HCT116 (cell line): ENCODE measurements at regions not wholly inside any gene's neighbourhood (a gene's known extent, or its start where the extent isn't known, plus 50 kb on each side); places are given as distances from the start of the nearest gene placed in this dataset.

ENCODE experiments used
- ATAC-seq: fragments of 200-7000 bp; cut with Tn5 transposase; 2 replicates; pipeline ENCODE4 v1.9.1; 2020; ENCODE audit warnings: mild to moderate bottlenecking, moderate library complexity
- BruUV-seq: library from RNA; stranded (reverse); fragments of 400-500 nt; replicated peaks from 2 replicates; lab custom pipeline; 2021; lab: Mats Ljungman, UMichigan
- CTCF ChIA-PET: fragments of 300-600 bp; sonication (Branson Sonifier 250); formaldehyde crosslinking; loops from one replicate; lab custom pipeline; 2021; ENCODE audit warnings: antibody characterized with exemption; lab: Charles Lee
- POLR2A ChIA-PET: fragments of 300-600, 350-600 bp; sonication (Branson Sonifier 250); formaldehyde crosslinking; loops from one replicate; lab custom pipeline; 2021; ENCODE audit warnings: antibody characterized with exemption; lab: Charles Lee
- RAD21 ChIA-PET, 2 experiments: fragments of 300-600 bp; sonication (Branson Sonifier 250); formaldehyde crosslinking; loops; one replicate each; lab custom pipeline; 2023; ENCODE audit warnings: low total read pairs in 2 of 2; ENCODE audit not compliant: uncharacterized antibody in 2 of 2, unreplicated experiment in 2 of 2, low non-redundant PET in 1 of 2; lab: Charles Lee
- DNase-seq: peaks from one replicate; pipeline ENCODE4 v3.0.0-alpha.2; 2010; ENCODE audit warnings: low read depth, low spot score
- H2AFZ ChIP-seq: fragments of 200-600 bp; shearing (Covaris generic), sonication (generic); 2 replicates; pipeline ENCODE4 v1.6.1; 2017; ENCODE audit warnings: low read depth, mixed run types, mixed read lengths, antibody characterized with exemption, low read length; ENCODE audit not compliant: poor library complexity, severe bottlenecking
- H3K27ac ChIP-seq: 2 replicates; pipeline ENCODE4 v1.5.1; 2012; ENCODE audit warnings: low read depth, low read length
- H3K27me3 ChIP-seq: fragments of 200-600 bp; sonication (generic); 2 replicates; pipeline ENCODE4 v1.6.1; 2016; ENCODE audit warnings: mixed run types, low read length, mixed read lengths; ENCODE audit not compliant: insufficient read depth
- H3K36me3 ChIP-seq, 2 experiments: fragments of 200-500 bp in 1 of 2; fragments of 200-600 bp in 1 of 2; sonication (Bioruptor generic) in 1 of 2; sonication (generic) in 1 of 2; 2 replicates each; pipeline versions ENCODE4 v1.5.1 to v1.6.1; 2014 to 2016; ENCODE audit warnings: low read length in 2 of 2, inconsistent platforms in 1 of 2, mixed read lengths in 1 of 2, mixed run types in 1 of 2; ENCODE audit not compliant: insufficient read depth in 2 of 2, control insufficient read depth in 1 of 2
- H3K4me1 ChIP-seq, 2 experiments: fragments of 200-600 bp in 1 of 2; sonication (generic) in 1 of 2; 2 replicates each; pipeline versions ENCODE4 v1.5.1 to v1.6.1; 2012 to 2017; ENCODE audit warnings: low read length in 2 of 2, inconsistent platforms in 1 of 2, mild to moderate bottlenecking in 1 of 2, mixed read lengths in 1 of 2, mixed run types in 1 of 2, moderate library complexity in 1 of 2; ENCODE audit not compliant: insufficient read depth in 2 of 2, control insufficient read depth in 1 of 2
- H3K4me2 ChIP-seq: fragments of 200-600 bp; sonication (generic); 2 replicates; pipeline ENCODE4 v1.6.1; 2017; ENCODE audit warnings: mixed run types, low read length, mixed read lengths
- H3K4me3 ChIP-seq, 2 experiments: fragments of 200-600 bp in 1 of 2; sonication (generic) in 1 of 2; replicated peaks in 1 of 2; 2 replicates each; pipeline ENCODE4 v1.5.1; 2011 to 2016; ENCODE audit warnings: low read length in 2 of 2, control low read depth in 1 of 2, low read depth in 1 of 2, mild to moderate bottlenecking in 1 of 2, mixed read lengths in 1 of 2, mixed run types in 1 of 2
- H3K79me2 ChIP-seq: fragments of 200-600 bp; sonication (generic); 2 replicates; pipeline ENCODE4 v1.6.1; 2017; ENCODE audit warnings: mild to moderate bottlenecking, mixed run types, low read length, moderate library complexity, mixed read lengths; ENCODE audit not compliant: insufficient read depth
- H3K9ac ChIP-seq: fragments of 200-600 bp; sonication (generic); 2 replicates; pipeline ENCODE4 v1.6.1; 2016; ENCODE audit warnings: low read length, mixed read lengths
- H3K9me2 ChIP-seq: fragments of 200-600 bp; sonication (generic), shearing (Covaris generic); 2 replicates; pipeline ENCODE4 v1.6.1; 2017; ENCODE audit warnings: mixed run types, mild to moderate bottlenecking, moderate library complexity; ENCODE audit not compliant: insufficient read depth
- H3K9me3 ChIP-seq, 2 experiments: fragments of 200-500 bp in 1 of 2; fragments of 200-600 bp in 1 of 2; sonication (Bioruptor generic) in 1 of 2; sonication (generic) in 1 of 2; 2 replicates each; pipeline ENCODE4 v1.6.1; 2014 to 2017; ENCODE audit warnings: low read length in 2 of 2, mixed read lengths in 2 of 2, inconsistent platforms in 1 of 2, low read depth in 1 of 2, mild to moderate bottlenecking in 1 of 2, mixed run types in 1 of 2, moderate library complexity in 1 of 2; ENCODE audit not compliant: control insufficient read depth in 1 of 2, insufficient read depth in 1 of 2
- H4K20me1 ChIP-seq: fragments of 200-600 bp; sonication (generic), shearing (Covaris generic); 2 replicates; pipeline ENCODE4 v1.6.1; 2017; ENCODE audit warnings: mixed run types, mild to moderate bottlenecking, moderate library complexity; ENCODE audit not compliant: insufficient read depth
- ATF3 ChIP-seq: IDR thresholded peaks from 2 replicates; pipeline ENCODE4 v1.6.1; 2012
- CBX3 ChIP-seq: IDR thresholded peaks from 2 replicates; pipeline ENCODE4 v1.6.1; 2012; ENCODE audit warnings: low read depth
- CTCF ChIP-seq, 3 experiments: fragments of 200-600 bp in 1 of 3; sonication (generic) in 1 of 3; IDR thresholded peaks in 2 of 3; conservative IDR thresholded peaks in 1 of 3; 2 replicates each; pipeline ENCODE4 v1.5.1; 2012 to 2017; ENCODE audit warnings: low read depth in 2 of 3, low read length in 2 of 3, antibody characterized with exemption in 1 of 3, borderline replicate concordance in 1 of 3, control low read depth in 1 of 3, mild to moderate bottlenecking in 1 of 3, mixed read lengths in 1 of 3, mixed run types in 1 of 3, moderate library complexity in 1 of 3; ENCODE audit not compliant: insufficient read depth in 1 of 3
- EGR1 ChIP-seq: IDR thresholded peaks from 2 replicates; pipeline ENCODE4 v1.6.1; 2012; ENCODE audit warnings: low read depth
- EZH2 ChIP-seq: fragments of 200-600 bp; sonication (generic); IDR thresholded peaks from 2 replicates; pipeline ENCODE4 v1.6.1; 2017; ENCODE audit warnings: antibody characterized with exemption, mixed run types
- JUND ChIP-seq: IDR thresholded peaks from 2 replicates; pipeline ENCODE4 v1.6.1; 2012
- MAX ChIP-seq: IDR thresholded peaks from 2 replicates; pipeline ENCODE4 v1.6.1; 2012
- POLR2A ChIP-seq: IDR thresholded peaks from 2 replicates; pipeline ENCODE4 v1.7.0; 2011; ENCODE audit warnings: borderline replicate concordance; ENCODE audit not compliant: insufficient read depth, insufficient read length; ENCODE audit errors: extremely low read depth
- RAD21 ChIP-seq: IDR thresholded peaks from 2 replicates; pipeline ENCODE4 v1.6.1; 2012; ENCODE audit warnings: low read depth, mild to moderate bottlenecking
- REST ChIP-seq: IDR thresholded peaks from 2 replicates; pipeline ENCODE4 v1.6.1; 2012; ENCODE audit warnings: low read depth
- SRF ChIP-seq: IDR thresholded peaks from 2 replicates; pipeline ENCODE4 v1.6.1; 2012; ENCODE audit warnings: low read depth
- YY1 ChIP-seq: IDR thresholded peaks from 2 replicates; pipeline ENCODE4 v1.6.1; 2011; ENCODE audit warnings: low read length, low read depth, moderate library complexity, mild to moderate bottlenecking; ENCODE audit not compliant: insufficient replicate concordance; ENCODE audit errors: extremely low read depth
- ZFX ChIP-seq: fragments of 450-650 bp; IDR thresholded peaks from 2 replicates; pipeline ENCODE4 v1.6.1; 2017
- ZNF274 ChIP-seq: fragments of 200-500 bp; sonication (Bioruptor generic); IDR thresholded peaks from 2 replicates; pipeline ENCODE4 v1.6.1; 2014; ENCODE audit warnings: mild to moderate bottlenecking, low read depth, low read length, inconsistent platforms
- intact Hi-C: fragments of 100-400 bp; cut with micrococcal nuclease; formaldehyde crosslinking; loops from 2 replicates; pipeline ENCODE4 v1.10.0; 2022

- intact Hi-C loops = no loop called here
- TF ChIP-seq RAD21 (no peak), CTCF (IDR thresholded peaks at IDR 0.05 in 2 of 3, conservative IDR thresholded peaks at IDR 0.05 in 1 of 3; ENCODE audit: borderline replicate concordance in 1 of 3, insufficient read depth in 1 of 3, low read depth in 2 of 3, low read length in 2 of 3) (no peak), YY1 (no peak), MAX (no peak), JUND (no peak)
- Histone ChIP-seq H3K9me2 (no peaks in the 10 kb centered on the region), H3K79me2 (no peaks in the 10 kb centered on the region), H3K9ac (0 out of 2 replicates have a peak overlapping the region, but pooled peaks have one; percentile 7), H3K36me3 (no peaks in the 10 kb centered on the region), H3K27ac (no peak overlapping the region), H3K9me3 (no peaks in the 10 kb centered on the region), H3K27me3 (no peaks in the 10 kb centered on the region), H3K4me2 (peak overlapping the region; percentile 18; the same call in 1 of the 2 replicates), H2AFZ (no peak overlapping the region), H3K4me1 (peaks cover 64 to 91% of the 10 kb centered on the region in 2 experiments), H4K20me1 (no peaks in the 10 kb centered on the region), H3K4me3 (no peak overlapping the region)
- DNase-seq (no peak), ATAC-seq (no peak)
- ChIA-PET POLR2A (no interaction called here), CTCF (no interaction called here), RAD21 (no interaction called here)
- no TSS peak for BruUV-seq
Observed at GRCh38 chr12:107347261-107347660, 253.9 kb upstream of the CRY1 start.

- Histone ChIP-seq H3K9ac (peak overlapping the region; percentile 50), H4K20me1 (no peaks in the 10 kb centered on the region), H3K27ac (peak overlapping the region; percentile 52), H3K27me3 (no peaks in the 10 kb centered on the region), H3K9me3 (no peaks in the 10 kb centered on the region), H3K79me2 (no peaks in the 10 kb centered on the region), H3K9me2 (no peaks in the 10 kb centered on the region), H2AFZ (no peak overlapping the region), H3K36me3 (no peaks in the 10 kb centered on the region), H3K4me3 (peak overlapping the region in 1 of 2 experiments; percentile 27; a peak in 2 of 4 replicates), H3K4me2 (peak overlapping the region; percentile 74), H3K4me1 (peaks cover 61 to 86% of the 10 kb centered on the region in 2 experiments)
- POLR2A ChIA-PET = no interaction called here
- CTCF ChIA-PET = no interaction called here
- RAD21 ChIA-PET = no interaction called here
- DNase-seq (peak; percentile 94), ATAC-seq (peak; percentile 76)
- BruUV-seq = no TSS peak
- intact Hi-C loops = no loop called here
- TF ChIP-seq POLR2A (no peak), EGR1 (no peak), ZFX (no peak), RAD21 (peak; percentile 34; the same call in 1 of the 2 replicates), REST (no peak), SRF (peak; percentile 96), MAX (peak; percentile 80), EZH2 (no peak), ATF3 (0 out of 2 replicates have a peak, but pooled peaks have one; percentile 27), CBX3 (peak; percentile 93), ZNF274 (no peak)
Observed at GRCh38 chr12:107349008-107349747, 255.8 kb upstream of the CRY1 start.
